ENCODE measurements at regions not wholly inside any gene's neighbourhood (a gene's known extent, or its start where the extent isn't known, plus 50 kb on each side); places are given as distances from the start of the nearest gene placed in this dataset.

DNA sequence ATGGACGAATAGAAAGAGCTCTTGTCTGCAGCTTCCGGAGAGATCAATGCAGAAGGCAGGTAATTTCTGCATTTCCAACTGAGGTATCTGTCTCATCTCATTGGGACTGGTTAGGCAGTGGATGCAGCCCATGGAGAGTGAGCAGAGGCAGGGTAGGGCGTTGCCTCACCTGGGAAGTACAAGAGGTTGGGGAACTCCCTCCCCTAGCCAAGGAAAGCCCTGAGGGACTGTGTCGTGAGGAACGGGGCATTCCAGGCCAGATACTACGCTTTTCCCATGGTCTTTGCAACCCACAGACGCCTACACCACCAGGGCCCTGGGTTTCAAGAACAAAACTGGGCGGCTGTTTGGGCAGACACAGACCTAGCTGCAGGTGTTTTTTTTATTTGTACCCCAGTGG lies 186.3 kb downstream of the ETV1 start:
- DNase-seq (ENCODE audit: low spot score), result no peak
- TF ChIP-seq FOXA1 (IDR thresholded peaks at IDR 0.05) (no peak), RXRA (IDR thresholded peaks at IDR 0.05) (no peak), RAD21 (IDR thresholded peaks at IDR 0.05) (no peak), GABPA (IDR thresholded peaks at IDR 0.05 in 1 of 2, conservative IDR thresholded peaks at IDR 0.05 in 1 of 2) (no peak), TAF1 (conservative IDR thresholded peaks at IDR 0.05) (no peak), NR2F2 (IDR thresholded peaks at IDR 0.05) (no peak), HNF4A (conservative IDR thresholded peaks at IDR 0.05) (no peak), HNF4G (IDR thresholded peaks at IDR 0.05) (no peak), SP1 (IDR thresholded peaks at IDR 0.05) (no peak), JUND (IDR thresholded peaks at IDR 0.05) (no peak), FOXA2 (IDR thresholded peaks at IDR 0.05) (no peak), EGR1 (IDR thresholded peaks at IDR 0.05; ENCODE audit: low read depth in 2 of 2) (no peak)
- TF ChIP-seq, protein P1, sequence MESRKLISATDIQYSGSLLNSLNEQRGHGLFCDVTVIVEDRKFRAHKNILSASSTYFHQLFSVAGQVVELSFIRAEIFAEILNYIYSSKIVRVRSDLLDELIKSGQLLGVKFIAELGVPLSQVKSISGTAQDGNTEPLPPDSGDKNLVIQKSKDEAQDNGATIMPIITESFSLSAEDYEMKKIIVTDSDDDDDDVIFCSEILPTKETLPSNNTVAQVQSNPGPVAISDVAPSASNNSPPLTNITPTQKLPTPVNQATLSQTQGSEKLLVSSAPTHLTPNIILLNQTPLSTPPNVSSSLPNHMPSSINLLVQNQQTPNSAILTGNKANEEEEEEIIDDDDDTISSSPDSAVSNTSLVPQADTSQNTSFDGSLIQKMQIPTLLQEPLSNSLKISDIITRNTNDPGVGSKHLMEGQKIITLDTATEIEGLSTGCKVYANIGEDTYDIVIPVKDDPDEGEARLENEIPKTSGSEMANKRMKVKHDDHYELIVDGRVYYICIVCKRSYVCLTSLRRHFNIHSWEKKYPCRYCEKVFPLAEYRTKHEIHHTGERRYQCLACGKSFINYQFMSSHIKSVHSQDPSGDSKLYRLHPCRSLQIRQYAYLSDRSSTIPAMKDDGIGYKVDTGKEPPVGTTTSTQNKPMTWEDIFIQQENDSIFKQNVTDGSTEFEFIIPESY (IDR thresholded peaks at IDR 0.05), result no peak
- TF ChIP-seq, protein P2, sequence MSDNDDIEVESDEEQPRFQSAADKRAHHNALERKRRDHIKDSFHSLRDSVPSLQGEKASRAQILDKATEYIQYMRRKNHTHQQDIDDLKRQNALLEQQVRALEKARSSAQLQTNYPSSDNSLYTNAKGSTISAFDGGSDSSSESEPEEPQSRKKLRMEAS (IDR thresholded peaks at IDR 0.05), result no peak
- TF ChIP-seq, protein P3, sequence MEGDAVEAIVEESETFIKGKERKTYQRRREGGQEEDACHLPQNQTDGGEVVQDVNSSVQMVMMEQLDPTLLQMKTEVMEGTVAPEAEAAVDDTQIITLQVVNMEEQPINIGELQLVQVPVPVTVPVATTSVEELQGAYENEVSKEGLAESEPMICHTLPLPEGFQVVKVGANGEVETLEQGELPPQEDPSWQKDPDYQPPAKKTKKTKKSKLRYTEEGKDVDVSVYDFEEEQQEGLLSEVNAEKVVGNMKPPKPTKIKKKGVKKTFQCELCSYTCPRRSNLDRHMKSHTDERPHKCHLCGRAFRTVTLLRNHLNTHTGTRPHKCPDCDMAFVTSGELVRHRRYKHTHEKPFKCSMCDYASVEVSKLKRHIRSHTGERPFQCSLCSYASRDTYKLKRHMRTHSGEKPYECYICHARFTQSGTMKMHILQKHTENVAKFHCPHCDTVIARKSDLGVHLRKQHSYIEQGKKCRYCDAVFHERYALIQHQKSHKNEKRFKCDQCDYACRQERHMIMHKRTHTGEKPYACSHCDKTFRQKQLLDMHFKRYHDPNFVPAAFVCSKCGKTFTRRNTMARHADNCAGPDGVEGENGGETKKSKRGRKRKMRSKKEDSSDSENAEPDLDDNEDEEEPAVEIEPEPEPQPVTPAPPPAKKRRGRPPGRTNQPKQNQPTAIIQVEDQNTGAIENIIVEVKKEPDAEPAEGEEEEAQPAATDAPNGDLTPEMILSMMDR (IDR thresholded peaks at IDR 0.05; ENCODE audit: low read depth, low read length, missing input control), result no peak
- TF ChIP-seq, protein P4, sequence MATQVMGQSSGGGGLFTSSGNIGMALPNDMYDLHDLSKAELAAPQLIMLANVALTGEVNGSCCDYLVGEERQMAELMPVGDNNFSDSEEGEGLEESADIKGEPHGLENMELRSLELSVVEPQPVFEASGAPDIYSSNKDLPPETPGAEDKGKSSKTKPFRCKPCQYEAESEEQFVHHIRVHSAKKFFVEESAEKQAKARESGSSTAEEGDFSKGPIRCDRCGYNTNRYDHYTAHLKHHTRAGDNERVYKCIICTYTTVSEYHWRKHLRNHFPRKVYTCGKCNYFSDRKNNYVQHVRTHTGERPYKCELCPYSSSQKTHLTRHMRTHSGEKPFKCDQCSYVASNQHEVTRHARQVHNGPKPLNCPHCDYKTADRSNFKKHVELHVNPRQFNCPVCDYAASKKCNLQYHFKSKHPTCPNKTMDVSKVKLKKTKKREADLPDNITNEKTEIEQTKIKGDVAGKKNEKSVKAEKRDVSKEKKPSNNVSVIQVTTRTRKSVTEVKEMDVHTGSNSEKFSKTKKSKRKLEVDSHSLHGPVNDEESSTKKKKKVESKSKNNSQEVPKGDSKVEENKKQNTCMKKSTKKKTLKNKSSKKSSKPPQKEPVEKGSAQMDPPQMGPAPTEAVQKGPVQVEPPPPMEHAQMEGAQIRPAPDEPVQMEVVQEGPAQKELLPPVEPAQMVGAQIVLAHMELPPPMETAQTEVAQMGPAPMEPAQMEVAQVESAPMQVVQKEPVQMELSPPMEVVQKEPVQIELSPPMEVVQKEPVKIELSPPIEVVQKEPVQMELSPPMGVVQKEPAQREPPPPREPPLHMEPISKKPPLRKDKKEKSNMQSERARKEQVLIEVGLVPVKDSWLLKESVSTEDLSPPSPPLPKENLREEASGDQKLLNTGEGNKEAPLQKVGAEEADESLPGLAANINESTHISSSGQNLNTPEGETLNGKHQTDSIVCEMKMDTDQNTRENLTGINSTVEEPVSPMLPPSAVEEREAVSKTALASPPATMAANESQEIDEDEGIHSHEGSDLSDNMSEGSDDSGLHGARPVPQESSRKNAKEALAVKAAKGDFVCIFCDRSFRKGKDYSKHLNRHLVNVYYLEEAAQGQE (IDR thresholded peaks at IDR 0.05), result no peak
- TF ChIP-seq, protein P5, sequence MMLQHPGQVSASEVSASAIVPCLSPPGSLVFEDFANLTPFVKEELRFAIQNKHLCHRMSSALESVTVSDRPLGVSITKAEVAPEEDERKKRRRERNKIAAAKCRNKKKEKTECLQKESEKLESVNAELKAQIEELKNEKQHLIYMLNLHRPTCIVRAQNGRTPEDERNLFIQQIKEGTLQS (IDR thresholded peaks at IDR 0.05), result no peak
- no peaks in the 10 kb centered on the region for H3K27me3 ChIP-seq (ENCODE audit: control insufficient read depth in 4 of 4, insufficient read depth in 4 of 4, low read length in 3 of 4)
- H3K27ac ChIP-seq (ENCODE audit: low read depth in 1 of 2, low read length in 2 of 2), result no peak overlapping the region
- H3K36me3 ChIP-seq (ENCODE audit: control insufficient read depth in 4 of 4, insufficient read depth in 3 of 4, low read depth in 1 of 4, low read length in 3 of 4), result no peaks in the 10 kb centered on the region
- H3K4me1 ChIP-seq (ENCODE audit: control insufficient read depth in 4 of 4, insufficient read depth in 4 of 4, low read length in 3 of 4), result no peaks in the 10 kb centered on the region
- no peaks in the 10 kb centered on the region for H3K9me3 ChIP-seq (ENCODE audit: control insufficient read depth in 4 of 4, low read length in 3 of 4)
- H3K9ac ChIP-seq (ENCODE audit: low read depth in 1 of 2, low read length in 2 of 2), result no peak overlapping the region
- WGBS, result 84% methylated on average over 8 of the region's 8 CpGs
- H3K4me3 ChIP-seq (ENCODE audit: low read depth in 1 of 3, low read length in 3 of 3), result no peak overlapping the region

Data from liver (tissue), 8 donors.